ENCODE measurements at regions not wholly inside any gene's neighbourhood (a gene's known extent, or its start where the extent isn't known, plus 50 kb on each side); places are given as distances from the start of the nearest gene placed in this dataset.

DNA sequence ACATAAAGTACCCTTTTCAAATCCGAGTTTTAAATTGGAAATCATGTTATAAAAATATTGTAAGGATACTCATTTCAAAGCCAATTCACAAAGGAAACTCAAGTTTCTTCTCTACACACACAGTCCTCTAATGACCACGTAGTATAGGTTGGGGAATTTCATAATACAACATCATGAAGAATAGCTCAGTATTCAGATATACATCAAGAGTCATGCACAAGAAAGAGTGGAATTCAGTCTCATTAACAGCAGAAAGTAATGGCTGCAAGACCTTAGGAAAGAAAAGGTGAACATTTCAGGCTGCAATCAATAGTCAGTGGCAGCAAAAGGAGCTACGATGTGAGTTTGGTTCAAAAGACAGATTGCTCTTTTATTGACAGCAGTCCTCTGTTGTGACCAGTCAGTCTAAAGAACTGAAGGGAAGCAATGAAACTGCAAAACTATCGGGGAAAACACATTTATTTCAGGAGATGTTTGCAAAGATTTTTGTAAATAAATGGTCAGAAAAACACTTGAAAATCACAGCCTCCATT, 317.2 kb downstream of the IPMK start:
- no peak for DNase-seq (ENCODE audit: low read depth)
- Histone ChIP-seq H3K4me3 (ENCODE audit: low read depth, low read length) (no peak overlapping the region), H3K36me3 (ENCODE audit: control insufficient read depth, insufficient read depth, low read length) (no peaks in the 10 kb centered on the region), H3K27me3 (ENCODE audit: control insufficient read depth, insufficient read depth, low read length) (no peaks in the 10 kb centered on the region)
- TF ChIP-seq, protein P1, sequence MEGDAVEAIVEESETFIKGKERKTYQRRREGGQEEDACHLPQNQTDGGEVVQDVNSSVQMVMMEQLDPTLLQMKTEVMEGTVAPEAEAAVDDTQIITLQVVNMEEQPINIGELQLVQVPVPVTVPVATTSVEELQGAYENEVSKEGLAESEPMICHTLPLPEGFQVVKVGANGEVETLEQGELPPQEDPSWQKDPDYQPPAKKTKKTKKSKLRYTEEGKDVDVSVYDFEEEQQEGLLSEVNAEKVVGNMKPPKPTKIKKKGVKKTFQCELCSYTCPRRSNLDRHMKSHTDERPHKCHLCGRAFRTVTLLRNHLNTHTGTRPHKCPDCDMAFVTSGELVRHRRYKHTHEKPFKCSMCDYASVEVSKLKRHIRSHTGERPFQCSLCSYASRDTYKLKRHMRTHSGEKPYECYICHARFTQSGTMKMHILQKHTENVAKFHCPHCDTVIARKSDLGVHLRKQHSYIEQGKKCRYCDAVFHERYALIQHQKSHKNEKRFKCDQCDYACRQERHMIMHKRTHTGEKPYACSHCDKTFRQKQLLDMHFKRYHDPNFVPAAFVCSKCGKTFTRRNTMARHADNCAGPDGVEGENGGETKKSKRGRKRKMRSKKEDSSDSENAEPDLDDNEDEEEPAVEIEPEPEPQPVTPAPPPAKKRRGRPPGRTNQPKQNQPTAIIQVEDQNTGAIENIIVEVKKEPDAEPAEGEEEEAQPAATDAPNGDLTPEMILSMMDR (IDR thresholded peaks at IDR 0.05; ENCODE audit: insufficient read depth, low read depth, low read length) = no peak
- POLR2A ChIA-PET = no interaction called here
- CTCF ChIA-PET = interaction anchor here (1.0 to 1.2 kb wide), 2 partner anchors 11 to 12 kb away, joined by 3 to 4 read pairs; no protein-coding TSS in a partner anchor

DNA sequence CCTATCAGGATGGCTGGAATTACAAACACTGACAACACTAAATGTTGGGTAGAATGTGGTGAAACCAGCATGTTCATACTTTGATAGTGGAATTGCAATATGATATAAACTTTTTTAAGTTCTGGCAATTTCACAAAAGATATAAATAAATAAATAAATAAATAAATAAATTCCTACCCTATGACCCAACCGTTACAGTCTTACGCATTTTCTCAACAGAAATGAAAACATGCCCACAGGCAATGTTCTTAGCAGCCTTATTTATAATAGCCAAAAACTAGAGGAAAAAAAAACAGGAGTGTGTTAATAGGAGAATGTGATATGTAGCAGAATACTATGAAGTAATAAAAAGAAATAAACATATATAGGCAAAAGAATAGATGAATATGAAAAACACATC, 318.9 kb downstream of the IPMK start:
- no peak for DNase-seq (ENCODE audit: low read depth)
- no peak overlapping the region for H3K4me3 ChIP-seq (ENCODE audit: low read depth, low read length)
- TF ChIP-seq, protein P1 (IDR thresholded peaks at IDR 0.05; ENCODE audit: insufficient read depth, low read depth, low read length) = no peak
- no peaks in the 10 kb centered on the region for H3K36me3 ChIP-seq (ENCODE audit: control insufficient read depth, insufficient read depth, low read length)
- H3K27me3 ChIP-seq (ENCODE audit: control insufficient read depth, insufficient read depth, low read length) = no peaks in the 10 kb centered on the region
- ChIA-PET POLR2A (no interaction called here), CTCF (no interaction called here)

DNA sequence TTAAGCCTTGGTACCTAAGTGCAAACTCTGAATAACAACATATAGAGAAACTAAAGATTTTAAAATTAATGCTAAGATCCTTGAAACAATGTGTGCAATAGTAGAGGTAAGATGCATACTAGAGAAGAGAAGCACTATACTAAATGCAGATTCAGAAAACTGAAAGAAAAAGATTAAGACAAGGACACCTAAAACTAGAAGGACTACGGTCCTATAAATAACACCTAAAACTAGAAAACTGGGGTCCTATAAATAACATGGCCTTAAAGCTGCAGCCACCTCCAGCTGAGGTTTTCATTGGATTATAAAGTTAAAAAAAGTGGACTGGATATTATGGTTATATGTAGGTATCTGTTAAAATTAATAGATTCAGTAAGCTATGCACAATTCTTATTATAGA, 320.9 kb downstream of the IPMK start:
- TF ChIP-seq, protein P1 (IDR thresholded peaks at IDR 0.05; ENCODE audit: insufficient read depth, low read depth, low read length) = no peak
- H3K4me3 ChIP-seq (ENCODE audit: low read depth, low read length) = no peak overlapping the region
- H3K36me3 ChIP-seq (ENCODE audit: control insufficient read depth, insufficient read depth, low read length) = no peaks in the 10 kb centered on the region
- ChIA-PET CTCF (no interaction called here), POLR2A (no interaction called here)
- no peaks in the 10 kb centered on the region for H3K27me3 ChIP-seq (ENCODE audit: control insufficient read depth, insufficient read depth, low read length)
- DNase-seq (ENCODE audit: low read depth) = no peak

DNA sequence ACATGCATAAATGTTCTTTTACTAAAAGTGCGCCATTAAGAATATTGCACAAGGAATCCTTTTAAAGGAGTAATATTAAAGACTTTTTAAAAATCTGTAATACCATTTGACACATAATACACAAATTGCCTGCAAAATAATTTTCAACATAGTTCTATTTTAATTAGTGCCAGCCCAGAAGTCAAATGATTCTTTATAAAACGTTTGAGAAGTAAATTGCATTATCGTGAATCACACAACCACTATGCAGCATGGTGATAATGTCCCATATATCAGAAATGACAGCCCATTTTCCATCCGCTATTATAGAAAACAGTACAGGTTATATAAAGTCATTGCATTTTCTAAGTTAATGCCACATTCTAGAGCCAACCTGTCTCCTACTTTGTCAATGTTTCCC, 324.0 kb downstream of the IPMK start:
- H3K4me3 ChIP-seq (ENCODE audit: low read depth, low read length) = no peak overlapping the region
- H3K27me3 ChIP-seq (ENCODE audit: control insufficient read depth, insufficient read depth, low read length) = no peaks in the 10 kb centered on the region
- no peak for DNase-seq (ENCODE audit: low read depth)
- CTCF ChIA-PET = no interaction called here
- POLR2A ChIA-PET = no interaction called here
- TF ChIP-seq, protein P1 (IDR thresholded peaks at IDR 0.05; ENCODE audit: insufficient read depth, low read depth, low read length) = no peak
- H3K36me3 ChIP-seq (ENCODE audit: control insufficient read depth, insufficient read depth, low read length) = no peaks in the 10 kb centered on the region

- Histone ChIP-seq H3K27me3 (ENCODE audit: control insufficient read depth, insufficient read depth, low read length) (no peaks in the 10 kb centered on the region), H3K4me3 (ENCODE audit: low read depth, low read length) (no peak overlapping the region), H3K36me3 (ENCODE audit: control insufficient read depth, insufficient read depth, low read length) (no peaks in the 10 kb centered on the region)
- CTCF ChIA-PET = no interaction called here
- no peak for DNase-seq (ENCODE audit: low read depth)
- POLR2A ChIA-PET = no interaction called here
- TF ChIP-seq, protein P1 (IDR thresholded peaks at IDR 0.05; ENCODE audit: insufficient read depth, low read depth, low read length) = no peak
These were observed 342.6 kb downstream of the IPMK start for GRCh38 chr10:57925045-57925444.
